ENCODE measurements at regions not wholly inside any gene's neighbourhood (a gene's known extent, or its start where the extent isn't known, plus 50 kb on each side); places are given as distances from the start of the nearest gene placed in this dataset.
"Not testable (repeated sequence)": the region's sequence is repeated elsewhere in the genome, so short reads cannot be mapped to it uniquely, and the experiment has no call there.

DNA sequence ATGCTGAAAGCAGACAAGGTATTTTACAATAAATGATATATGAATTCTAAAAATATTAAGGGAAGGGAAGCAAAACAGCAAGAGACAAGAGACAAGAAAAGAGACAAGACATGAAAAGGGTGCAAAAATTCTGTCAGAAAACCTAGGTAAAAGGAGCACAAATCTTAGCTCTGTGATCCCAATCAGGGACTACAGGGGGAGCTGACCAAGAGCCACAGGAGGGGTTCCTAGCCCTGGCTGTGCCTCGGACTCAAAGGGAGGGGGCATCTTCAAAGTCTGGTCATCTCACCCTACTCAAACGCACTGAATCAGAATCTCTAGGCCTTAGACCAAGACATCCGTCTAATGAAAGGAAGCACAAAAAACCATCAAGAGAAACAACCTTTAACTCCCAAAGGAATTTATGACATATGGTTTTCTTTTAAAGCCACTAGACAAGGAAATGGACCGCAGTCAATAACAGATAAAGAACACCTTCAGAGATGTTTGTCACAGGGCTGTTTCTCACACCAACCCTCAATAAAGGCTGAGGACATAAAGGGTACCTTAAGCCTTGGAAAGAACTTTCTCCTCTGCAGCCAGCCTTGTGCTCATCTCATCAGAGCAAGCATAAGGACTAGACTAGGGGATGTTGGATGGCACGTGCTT lies 130.4 kb upstream of the CDYL start:
- POLR2A ChIA-PET, result no interaction called here
- Mint-ChIP-seq H3K36me3 (ENCODE audit: low read depth) (no peaks in the 10 kb centered on the region), H3K9me3 (ENCODE audit: insufficient read depth) (no peaks in the 10 kb centered on the region), H3K4me3 (no peak overlapping the region), H3K4me1 (ENCODE audit: low read depth) (peaks cover 7% of the 10 kb centered on the region), H3K27me3 (ENCODE audit: low read depth) (peaks cover 34% of the 10 kb centered on the region), H3K27ac (no peak overlapping the region)
- no peak for DNase-seq
- ATAC-seq, result no peak
- CTCF ChIA-PET, result no interaction called here

DNA sequence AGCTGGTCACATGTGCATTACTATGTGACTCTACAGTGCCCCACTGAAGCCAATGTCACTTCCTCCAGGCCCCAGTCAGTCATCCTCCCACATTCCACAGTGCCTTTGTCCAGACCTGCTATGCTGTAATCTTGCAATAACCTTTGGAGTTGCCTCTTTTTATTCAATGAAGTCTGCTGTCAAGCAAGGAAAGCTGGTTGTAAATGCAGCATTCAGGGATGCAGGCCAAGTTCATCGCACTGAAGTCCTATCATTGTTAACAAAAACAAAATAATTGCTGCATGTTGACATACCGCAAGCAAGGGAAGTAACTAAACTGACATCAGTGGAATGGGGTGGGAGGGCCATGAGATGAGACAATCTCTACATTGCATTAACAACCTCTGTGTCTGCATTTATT lies 131.2 kb upstream of the CDYL start:
- H3K4me1 Mint-ChIP-seq (ENCODE audit: low read depth), result peaks cover 7% of the 10 kb centered on the region
- POLR2A ChIA-PET, result no interaction called here
- DNase-seq (no peak), ATAC-seq (no peak)
- H3K4me3 Mint-ChIP-seq, result no peak overlapping the region
- H3K27me3 Mint-ChIP-seq (ENCODE audit: low read depth), result peaks cover 35% of the 10 kb centered on the region
- H3K27ac Mint-ChIP-seq, result no peak overlapping the region
- H3K36me3 Mint-ChIP-seq (ENCODE audit: low read depth), result no peaks in the 10 kb centered on the region
- CTCF ChIA-PET, result no interaction called here
- H3K9me3 Mint-ChIP-seq (ENCODE audit: insufficient read depth), result no peaks in the 10 kb centered on the region

DNA sequence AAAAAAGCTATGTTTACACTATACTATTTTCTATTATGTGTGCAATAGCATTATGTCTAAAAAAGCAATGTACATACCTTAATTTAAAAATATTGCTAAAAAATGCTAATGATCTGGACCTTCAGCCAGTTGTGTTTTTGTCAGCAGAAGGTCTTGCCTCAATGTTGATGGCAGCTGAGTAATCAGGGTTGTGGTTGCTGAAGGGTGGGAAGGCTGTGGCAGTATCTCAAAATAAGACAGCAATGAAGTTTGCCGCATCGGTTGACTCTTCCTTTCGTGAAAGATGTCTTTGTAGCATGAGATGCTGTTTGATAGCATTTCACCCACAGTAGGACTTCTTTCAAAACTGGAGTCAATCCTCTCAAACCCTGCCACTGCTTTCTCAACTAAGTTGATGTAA lies 134.7 kb upstream of the CDYL start:
- H3K9me3 Mint-ChIP-seq (ENCODE audit: insufficient read depth), result no peaks in the 10 kb centered on the region
- no peak overlapping the region for H3K27ac Mint-ChIP-seq
- no peak overlapping the region for H3K4me3 Mint-ChIP-seq
- ChIA-PET POLR2A (no interaction called here), CTCF (no interaction called here)
- no peak for DNase-seq
- peaks cover 6% of the 10 kb centered on the region for H3K4me1 Mint-ChIP-seq (ENCODE audit: low read depth)
- ATAC-seq, result no peak
- peaks cover 18% of the 10 kb centered on the region for H3K27me3 Mint-ChIP-seq (ENCODE audit: low read depth)
- no peaks in the 10 kb centered on the region for H3K36me3 Mint-ChIP-seq (ENCODE audit: low read depth)

DNA sequence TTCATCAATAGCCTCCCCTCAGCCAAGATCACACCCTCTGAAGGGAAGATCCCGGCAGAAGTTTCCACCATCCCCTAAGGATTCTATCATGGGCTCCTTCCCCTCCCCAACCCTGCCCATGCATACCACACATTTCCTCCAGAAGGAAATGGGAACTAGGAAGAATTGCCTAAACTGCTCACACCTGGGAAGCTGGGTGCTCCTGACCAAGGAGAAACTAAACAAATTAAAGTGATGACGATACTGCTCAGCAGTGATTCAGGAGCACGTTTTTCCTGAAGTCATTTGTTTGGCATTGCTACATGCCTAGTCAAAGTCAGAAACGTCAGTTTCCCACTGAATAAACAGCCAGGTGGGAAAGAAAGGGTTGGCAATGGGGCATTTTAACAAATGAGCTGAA lies 136.1 kb upstream of the CDYL start:
- peaks cover 6% of the 10 kb centered on the region for H3K4me1 Mint-ChIP-seq (ENCODE audit: low read depth)
- ChIA-PET POLR2A (no interaction called here), CTCF (no interaction called here)
- H3K27ac Mint-ChIP-seq, result no peak overlapping the region
- peaks cover 18% of the 10 kb centered on the region for H3K27me3 Mint-ChIP-seq (ENCODE audit: low read depth)
- DNase-seq (no peak), ATAC-seq (no peak)
- no peaks in the 10 kb centered on the region for H3K36me3 Mint-ChIP-seq (ENCODE audit: low read depth)
- no peak overlapping the region for H3K4me3 Mint-ChIP-seq
- H3K9me3 Mint-ChIP-seq (ENCODE audit: insufficient read depth), result no peaks in the 10 kb centered on the region

DNA sequence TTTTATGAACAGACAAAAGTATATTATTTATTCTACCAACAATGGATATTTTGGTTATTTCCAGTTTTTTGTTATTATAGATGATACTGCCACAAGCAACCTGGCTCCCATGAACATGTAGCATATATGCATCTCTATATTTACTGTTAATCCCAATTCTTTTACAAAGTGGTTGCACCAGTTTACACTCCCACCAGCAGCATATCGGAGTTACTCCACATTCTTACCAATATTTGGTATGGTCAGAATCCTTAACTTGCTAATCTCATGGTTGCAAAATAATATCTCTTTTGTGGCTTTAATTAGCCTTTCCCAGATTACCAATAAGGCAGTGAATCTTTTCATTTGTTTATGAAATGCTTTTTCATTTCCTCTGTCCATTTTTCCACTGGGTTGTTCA lies 137.6 kb upstream of the CDYL start:
- no peak for DNase-seq
- H3K27ac Mint-ChIP-seq, result no peak overlapping the region
- ChIA-PET CTCF (no interaction called here), POLR2A (no interaction called here)
- peaks cover 15% of the 10 kb centered on the region for H3K27me3 Mint-ChIP-seq (ENCODE audit: low read depth)
- no peak for ATAC-seq
- H3K36me3 Mint-ChIP-seq (ENCODE audit: low read depth), result no peaks in the 10 kb centered on the region
- peaks cover 6% of the 10 kb centered on the region for H3K4me1 Mint-ChIP-seq (ENCODE audit: low read depth)
- no peaks in the 10 kb centered on the region for H3K9me3 Mint-ChIP-seq (ENCODE audit: insufficient read depth)
- no peak overlapping the region for H3K4me3 Mint-ChIP-seq

DNA sequence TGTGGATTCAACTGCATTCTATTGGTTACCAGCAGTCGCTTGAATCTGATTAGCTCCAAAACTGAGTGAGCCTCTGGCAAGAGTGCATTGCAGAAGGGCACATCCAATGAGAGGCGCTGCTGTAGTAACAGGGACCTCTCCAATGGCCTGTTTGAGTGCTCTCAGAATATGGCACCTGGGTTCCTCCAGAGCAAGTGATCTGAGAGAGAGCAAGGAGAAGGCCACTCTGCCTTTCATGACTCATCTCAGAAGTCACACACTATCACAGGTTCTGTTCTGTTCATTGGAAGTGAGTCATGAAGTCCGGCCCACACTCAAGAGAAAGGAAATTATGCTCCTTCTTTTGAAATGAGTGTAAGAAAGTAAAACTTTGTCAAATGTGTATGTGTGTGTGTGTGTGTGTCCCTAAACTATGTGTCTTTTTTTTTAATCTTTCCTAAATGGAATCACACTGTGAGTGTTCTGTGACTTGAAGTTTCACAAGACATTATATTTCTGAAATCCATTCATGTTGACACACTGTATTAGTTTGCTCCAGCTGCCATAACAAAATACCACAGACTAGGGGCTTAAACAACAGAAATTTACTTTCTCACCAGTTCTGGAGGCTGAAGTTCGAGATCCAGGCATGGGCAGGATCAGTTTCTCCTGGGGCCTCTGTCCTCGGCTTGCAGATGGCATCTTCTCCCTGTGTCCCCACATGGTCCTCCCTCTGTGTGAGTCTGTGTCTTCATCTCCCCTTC lies 138.3 kb upstream of the CDYL start:
- Mint-ChIP-seq H3K27me3 (ENCODE audit: low read depth) (peaks cover 10% of the 10 kb centered on the region), H3K4me1 (ENCODE audit: low read depth) (peaks cover 6% of the 10 kb centered on the region), H3K36me3 (ENCODE audit: low read depth) (no peaks in the 10 kb centered on the region), H3K4me3 (no peak overlapping the region), H3K27ac (no peak overlapping the region), H3K9me3 (ENCODE audit: insufficient read depth) (no peaks in the 10 kb centered on the region)
- ChIA-PET CTCF (interaction anchor here (1.2 kb wide), 1 partner anchor 10 kb away, joined by 3 read pairs; no protein-coding TSS in a partner anchor), POLR2A (no interaction called here)
- no peak for ATAC-seq
- DNase-seq, result peak; percentile 25

DNA sequence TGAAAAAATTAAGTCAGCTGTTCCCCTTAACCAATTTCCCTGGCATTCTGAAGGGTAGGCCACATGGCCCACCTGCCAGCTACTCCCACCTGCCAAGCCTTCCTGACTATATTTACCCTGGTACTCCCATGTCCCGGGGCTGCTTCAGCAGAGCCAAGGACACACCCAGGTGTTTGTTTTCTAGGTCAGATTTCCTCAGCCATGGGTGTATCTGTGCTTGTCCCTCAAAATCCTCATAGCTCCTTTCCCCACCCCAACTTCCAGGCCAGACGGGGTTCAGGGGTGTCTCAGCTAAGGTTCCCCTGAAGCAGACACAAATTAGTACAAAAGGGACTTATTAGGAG lies 139.4 kb upstream of the CDYL start:
- peaks cover 8% of the 10 kb centered on the region for H3K27me3 Mint-ChIP-seq (ENCODE audit: low read depth)
- H3K36me3 Mint-ChIP-seq (ENCODE audit: low read depth), result no peaks in the 10 kb centered on the region
- ChIA-PET POLR2A (no interaction called here), CTCF (interaction anchor here (1.2 kb wide), 1 partner anchor 11 kb away, joined by 3 read pairs; no protein-coding TSS in a partner anchor)
- H3K9me3 Mint-ChIP-seq (ENCODE audit: insufficient read depth), result peaks cover 6% of the 10 kb centered on the region
- no peak overlapping the region for H3K27ac Mint-ChIP-seq
- no peak overlapping the region for H3K4me3 Mint-ChIP-seq
- DNase-seq (no peak), ATAC-seq (no peak)
- H3K4me1 Mint-ChIP-seq (ENCODE audit: low read depth), result peaks cover 6% of the 10 kb centered on the region

DNA sequence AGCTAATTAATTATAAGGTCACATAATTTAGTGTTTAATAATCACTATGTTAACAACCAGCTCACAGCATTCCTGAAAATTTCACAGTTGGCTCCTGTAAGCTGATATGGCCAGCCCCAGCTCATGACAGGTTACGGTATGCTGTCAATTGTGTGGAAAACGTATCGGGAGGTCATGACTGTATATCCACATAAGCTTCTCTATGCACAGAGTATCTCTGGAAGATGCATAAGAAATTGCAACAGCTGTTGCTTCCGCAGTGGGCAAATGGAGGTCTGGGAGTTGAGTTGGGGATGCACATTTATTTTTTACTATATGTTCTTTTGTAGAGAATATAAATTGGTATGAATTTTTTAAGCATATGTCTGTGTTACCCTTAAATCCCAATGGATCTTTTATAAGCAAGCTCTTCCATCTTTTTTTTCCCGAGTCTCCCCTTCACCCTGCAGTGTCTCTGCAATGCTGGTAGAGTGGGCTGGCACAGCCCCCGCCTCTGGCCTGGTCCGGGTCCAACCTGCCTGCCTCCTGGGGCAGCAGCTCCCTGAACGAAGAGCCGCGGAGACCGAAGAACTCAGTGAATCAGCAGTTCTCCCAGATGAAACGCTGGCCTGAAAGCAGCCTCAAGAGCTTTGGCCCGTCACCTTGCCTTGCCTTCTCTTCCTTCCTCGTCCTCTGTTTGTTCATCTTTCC lies 139.9 kb upstream of the CDYL start:
- ATAC-seq (no peak), DNase-seq (no peak)
- H3K9me3 Mint-ChIP-seq (ENCODE audit: insufficient read depth), result peaks cover 6% of the 10 kb centered on the region
- ChIA-PET CTCF (interaction anchor here (1.2 kb wide), 1 partner anchor 11 kb away, joined by 3 read pairs; no protein-coding TSS in a partner anchor), POLR2A (no interaction called here)
- no peak overlapping the region for H3K4me3 Mint-ChIP-seq
- peaks cover 6% of the 10 kb centered on the region for H3K4me1 Mint-ChIP-seq (ENCODE audit: low read depth)
- no peak overlapping the region for H3K27ac Mint-ChIP-seq
- H3K27me3 Mint-ChIP-seq (ENCODE audit: low read depth), result peaks cover 2% of the 10 kb centered on the region
- H3K36me3 Mint-ChIP-seq (ENCODE audit: low read depth), result no peaks in the 10 kb centered on the region

DNA sequence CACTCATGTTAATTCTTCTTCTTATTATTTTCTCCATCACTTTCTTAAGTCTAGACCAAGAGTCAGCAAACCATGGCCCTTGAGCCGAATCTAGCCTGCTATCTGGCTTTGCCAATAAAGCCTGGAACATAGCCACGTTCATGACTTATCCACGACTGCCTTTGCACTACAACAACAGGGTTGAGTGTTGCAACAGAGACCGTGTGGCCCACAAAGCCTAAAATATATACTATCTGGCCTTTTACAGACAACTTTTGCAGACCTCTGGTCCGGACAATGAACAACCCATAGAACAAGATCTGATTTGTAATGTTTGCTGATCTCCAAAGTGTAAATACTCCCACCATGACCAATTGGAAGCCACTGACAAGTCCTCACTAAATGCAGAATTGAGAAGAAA lies 140.5 kb upstream of the CDYL start:
- ChIA-PET CTCF (no interaction called here), POLR2A (no interaction called here)
- H3K4me1 Mint-ChIP-seq (ENCODE audit: low read depth), result peaks cover 6% of the 10 kb centered on the region
- H3K4me3 Mint-ChIP-seq, result no peak overlapping the region
- DNase-seq (no peak), ATAC-seq (no peak)
- no peak overlapping the region for H3K27ac Mint-ChIP-seq
- H3K9me3 Mint-ChIP-seq (ENCODE audit: insufficient read depth), result peaks cover 9% of the 10 kb centered on the region
- no peaks in the 10 kb centered on the region for H3K36me3 Mint-ChIP-seq (ENCODE audit: low read depth)
- peaks cover 2% of the 10 kb centered on the region for H3K27me3 Mint-ChIP-seq (ENCODE audit: low read depth)

DNA sequence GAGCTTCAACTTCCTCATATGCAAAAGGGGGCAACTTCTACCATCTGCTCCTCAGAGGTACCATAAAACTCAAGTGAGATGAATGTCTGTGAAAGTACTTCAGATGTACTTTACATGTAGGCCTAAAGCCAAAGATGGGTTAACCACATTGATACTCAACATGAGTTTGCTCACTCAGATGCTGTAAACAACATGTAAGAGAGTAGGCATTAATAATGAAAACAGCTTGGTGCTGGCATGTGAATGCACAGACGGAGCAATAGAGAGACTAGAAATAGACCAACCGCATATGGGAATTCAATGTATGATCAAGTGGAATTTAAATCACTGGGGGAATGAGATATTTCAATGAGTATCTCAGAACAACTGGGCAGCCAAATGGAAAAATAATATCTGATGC lies 143.8 kb upstream of the CDYL start:
- Mint-ChIP-seq H3K27me3 (ENCODE audit: low read depth) (no peaks in the 10 kb centered on the region), H3K36me3 (ENCODE audit: low read depth) (no peaks in the 10 kb centered on the region), H3K9me3 (ENCODE audit: insufficient read depth) (peaks cover 18% of the 10 kb centered on the region), H3K4me1 (ENCODE audit: low read depth) (no peaks in the 10 kb centered on the region), H3K27ac (no peak overlapping the region), H3K4me3 (no peak overlapping the region)
- ATAC-seq (no peak), DNase-seq (no peak)
- CTCF ChIA-PET, result no interaction called here
- POLR2A ChIA-PET, result interaction anchor here (0.6 kb wide), 1 partner anchor 307 kb away, joined by 3 read pairs; no protein-coding TSS in a partner anchor

DNA sequence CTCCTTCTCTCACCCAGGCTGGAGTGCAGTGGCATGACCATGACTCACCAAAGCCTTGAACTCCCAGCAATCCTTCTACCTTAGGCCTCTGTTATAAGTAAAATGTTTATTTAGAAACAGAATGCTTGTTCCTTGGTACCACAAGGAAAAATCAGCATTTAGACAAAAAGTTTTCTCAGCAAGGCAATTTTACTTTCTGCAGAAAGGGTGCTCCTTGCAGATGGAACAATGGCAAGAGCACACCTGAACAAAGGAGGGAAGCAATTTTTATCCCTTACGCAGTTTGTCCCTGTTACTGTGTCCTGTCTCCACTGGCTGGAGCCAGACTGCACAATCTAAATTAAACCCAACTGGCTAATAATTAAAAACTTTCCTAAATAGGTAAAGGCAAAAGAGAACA lies 146.4 kb upstream of the CDYL start:
- ATAC-seq; H3K4me1 Mint-ChIP-seq (ENCODE audit: low read depth); H3K36me3 Mint-ChIP-seq (ENCODE audit: low read depth); POLR2A ChIA-PET; H3K27ac Mint-ChIP-seq; H3K4me3 Mint-ChIP-seq; DNase-seq; CTCF ChIA-PET; H3K27me3 Mint-ChIP-seq (ENCODE audit: low read depth): not testable (repeated sequence)
- H3K9me3 Mint-ChIP-seq (ENCODE audit: insufficient read depth), result peaks cover 18% of the 10 kb centered on the region

DNA sequence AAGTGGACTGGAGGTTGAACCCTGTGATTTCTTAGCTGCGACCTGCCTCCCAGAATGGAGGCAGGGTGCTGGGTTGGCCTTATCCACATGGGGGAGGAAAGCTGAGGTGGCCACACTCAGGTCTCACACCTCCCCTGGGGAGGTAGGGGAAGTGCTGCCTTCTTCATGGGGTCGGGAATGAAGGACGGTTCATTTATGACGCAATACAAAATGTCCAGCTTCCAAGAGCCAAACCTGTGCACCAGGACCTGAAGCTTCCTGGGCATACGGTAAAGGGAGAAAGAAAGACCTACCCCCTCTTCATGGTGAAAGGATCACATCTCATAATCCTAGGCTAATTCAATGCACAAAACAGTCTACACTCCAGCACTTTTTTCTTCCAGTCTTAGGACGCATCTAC lies 150.6 kb upstream of the CDYL start:
- ATAC-seq, result no peak
- Mint-ChIP-seq H3K27ac (no peak overlapping the region), H3K36me3 (ENCODE audit: low read depth) (no peaks in the 10 kb centered on the region), H3K4me1 (ENCODE audit: low read depth) (no peaks in the 10 kb centered on the region), H3K27me3 (ENCODE audit: low read depth) (peaks cover 4% of the 10 kb centered on the region), H3K9me3 (ENCODE audit: insufficient read depth) (peaks cover 8% of the 10 kb centered on the region), H3K4me3 (no peak overlapping the region)
- CTCF ChIA-PET, result interaction anchor here (0.5 kb wide), 1 partner anchor 303 kb away, joined by 3 read pairs; no protein-coding TSS in a partner anchor
- POLR2A ChIA-PET, result no interaction called here
- no peak for DNase-seq
